Neuronal stem cell (in vitro differentiated cells): ENCODE measurements at regions not wholly inside any gene's neighbourhood (a gene's known extent, or its start where the extent isn't known, plus 50 kb on each side); places are given as distances from the start of the nearest gene placed in this dataset.

Experiments
- DNase-seq: peaks from one replicate; pipeline ENCODE4 v3.0.0-alpha.2; 2013; ENCODE audit warnings: low spot score
- H2AFZ ChIP-seq: one replicate; pipeline ENCODE4 v1.6.1; 2013; ENCODE audit warnings: mild to moderate bottlenecking, low read length, inconsistent platforms
- H2AK5ac ChIP-seq: 2 replicates; pipeline ENCODE4 v1.6.1; 2013; ENCODE audit warnings: low read depth, mild to moderate bottlenecking, inconsistent platforms, low read length, moderate library complexity, mixed read lengths
- H2BK120ac ChIP-seq: 2 replicates; pipeline ENCODE4 v1.6.1; 2013; ENCODE audit warnings: low read depth, mild to moderate bottlenecking, inconsistent platforms, low read length, moderate library complexity, mixed read lengths
- H2BK12ac ChIP-seq: one replicate; pipeline ENCODE4 v1.6.1; 2013; ENCODE audit warnings: low read length, inconsistent platforms
- H2BK15ac ChIP-seq: 2 replicates; pipeline ENCODE4 v1.6.1; 2013; ENCODE audit warnings: mild to moderate bottlenecking, low read length, inconsistent platforms, mixed read lengths
- H2BK5ac ChIP-seq: one replicate; pipeline ENCODE4 v1.6.1; 2013; ENCODE audit warnings: inconsistent platforms, mild to moderate bottlenecking, low read length, moderate library complexity
- H3K14ac ChIP-seq: one replicate; pipeline ENCODE4 v1.6.1; 2013; ENCODE audit warnings: low read length, inconsistent platforms
- H3K18ac ChIP-seq: 2 replicates; pipeline ENCODE4 v1.6.1; 2013; ENCODE audit warnings: low read length, inconsistent platforms
- H3K23ac ChIP-seq: 2 replicates; pipeline ENCODE4 v1.6.1; 2013; ENCODE audit warnings: low read depth, mild to moderate bottlenecking, mixed read lengths, low read length, inconsistent platforms; ENCODE audit not compliant: poor library complexity
- H3K27ac ChIP-seq: replicated peaks from 3 replicates; pipeline ENCODE4 v1.5.1; 2013; ENCODE audit warnings: low read length, inconsistent platforms
- H3K27me3 ChIP-seq, 3 experiments: 2 replicates each; pipeline ENCODE4 v1.6.1; 2013; ENCODE audit warnings: low read length in 3 of 3, mild to moderate bottlenecking in 2 of 3, inconsistent platforms in 1 of 3, low read depth in 1 of 3, mixed read lengths in 1 of 3, moderate library complexity in 1 of 3; ENCODE audit not compliant: control insufficient read depth in 3 of 3, insufficient read depth in 3 of 3
- H3K36me3 ChIP-seq, 2 donors: replicated peaks in 1 of 2; 2 replicates each; pipeline ENCODE4 v1.6.1; 2013; ENCODE audit warnings: low read length in 2 of 2; ENCODE audit not compliant: control insufficient read depth in 2 of 2, insufficient read depth in 2 of 2
- H3K4ac ChIP-seq: 2 replicates; pipeline ENCODE4 v1.6.1; 2013; ENCODE audit warnings: inconsistent platforms, mild to moderate bottlenecking, low read length, moderate library complexity
- H3K4me1 ChIP-seq, 2 donors: 1 replicate in 1 of 2; 2 replicates in 1 of 2; pipeline ENCODE4 v1.6.1; 2013; ENCODE audit warnings: low read length in 2 of 2, low read depth in 1 of 2; ENCODE audit not compliant: control insufficient read depth in 2 of 2, insufficient read depth in 1 of 2
- H3K4me2 ChIP-seq: one replicate; pipeline ENCODE4 v1.6.1; 2013; ENCODE audit warnings: mild to moderate bottlenecking, low read length, inconsistent platforms; ENCODE audit not compliant: insufficient read depth, poor library complexity, severe bottlenecking
- H3K4me3 ChIP-seq, 2 donors: 2 replicates each; pipeline ENCODE4 v1.5.1; 2013; ENCODE audit warnings: low read length in 2 of 2, mild to moderate bottlenecking in 2 of 2, inconsistent platforms in 1 of 2, moderate library complexity in 1 of 2
- H3K79me1 ChIP-seq: one replicate; pipeline ENCODE4 v1.6.1; 2013; ENCODE audit warnings: low read depth, mild to moderate bottlenecking, inconsistent platforms, low read length, moderate library complexity
- H3K9ac ChIP-seq: one replicate; pipeline ENCODE4 v1.6.1; 2013; ENCODE audit warnings: mild to moderate bottlenecking, low read depth, low read length, inconsistent platforms; ENCODE audit not compliant: poor library complexity
- H3K9me3 ChIP-seq, 2 donors: replicated peaks in 1 of 2; 2 replicates each; pipeline versions ENCODE3 to v1.6.1; 2013; ENCODE audit warnings: low read length in 2 of 2, mild to moderate bottlenecking in 2 of 2, inconsistent platforms in 1 of 2, low read depth in 1 of 2, mixed read lengths in 1 of 2, moderate library complexity in 1 of 2; ENCODE audit not compliant: control insufficient read depth in 2 of 2, insufficient read depth in 1 of 2
- H4K8ac ChIP-seq: one replicate; pipeline ENCODE4 v1.6.1; 2013; ENCODE audit warnings: low read depth, mild to moderate bottlenecking, inconsistent platforms, low read length, moderate library complexity
- H4K91ac ChIP-seq: one replicate; pipeline ENCODE4 v1.6.1; 2013; ENCODE audit warnings: low read length, low read depth, mild to moderate bottlenecking, inconsistent platforms; ENCODE audit not compliant: poor library complexity
- WGBS, 2 donors: extraction: QIAGEN DNeasy Blood & Tissue Kit; methylation state at CpG; one replicate each; pipeline ENCODE4 v1.1.7; 2013; ENCODE audit warnings: missing lambda C conversion rate in 2 of 2, mixed read lengths in 1 of 2; ENCODE audit not compliant: insufficient read length in 2 of 2, insufficient replicate concordance in 1 of 2; ENCODE audit errors: extremely low coverage in 2 of 2; 5-methylcytosine and 5-hydroxymethylcytosine counted together

GRCh38 chr5:19210886-19211285, 777.1 kb downstream of the CDH18 start:
- Histone ChIP-seq H3K4me2 (no peak overlapping the region), H3K23ac (no peak overlapping the region), H2AK5ac (no peak overlapping the region), H2AFZ (no peak overlapping the region), H3K4ac (no peak overlapping the region), H2BK12ac (no peak overlapping the region), H3K79me1 (no peaks in the 10 kb centered on the region), H2BK15ac (no peak overlapping the region), H3K9ac (no peak overlapping the region), H3K27ac (no peak overlapping the region), H3K36me3 (no peaks in the 10 kb centered on the region), H3K4me3 (no peak overlapping the region), H2BK5ac (no peak overlapping the region), H4K91ac (no peak overlapping the region), H3K18ac (no peak overlapping the region), H3K4me1 (no peaks in the 10 kb centered on the region), H2BK120ac (no peak overlapping the region), H4K8ac (no peak overlapping the region), H3K9me3 (no peaks in the 10 kb centered on the region), H3K27me3 (no peaks in the 10 kb centered on the region), H3K14ac (no peak overlapping the region)
- WGBS, 2 donors = no CpG with 5 or more reads among the region's 1 CpG
- no peak for DNase-seq

GRCh38 chr5:19229179-19229835, 758.7 kb downstream of the CDH18 start:
- Histone ChIP-seq H3K4ac (no peak overlapping the region), H2AK5ac (no peak overlapping the region), H3K9me3 (no peaks in the 10 kb centered on the region), H4K91ac (no peak overlapping the region), H3K9ac (no peak overlapping the region), H2AFZ (no peak overlapping the region), H2BK15ac (no peak overlapping the region), H3K14ac (no peak overlapping the region), H3K4me2 (no peak overlapping the region), H3K18ac (no peak overlapping the region), H3K4me1 (no peaks in the 10 kb centered on the region), H4K8ac (no peak overlapping the region), H3K23ac (no peak overlapping the region), H2BK12ac (no peak overlapping the region), H2BK5ac (no peak overlapping the region), H3K36me3 (no peaks in the 10 kb centered on the region), H3K27ac (no peak overlapping the region), H3K4me3 (no peak overlapping the region), H3K27me3 (no peaks in the 10 kb centered on the region), H2BK120ac (no peak overlapping the region), H3K79me1 (no peaks in the 10 kb centered on the region)
- no peak for DNase-seq
- no CpG with 5 or more reads among the region's 3 CpGs for WGBS, 2 donors

DNA sequence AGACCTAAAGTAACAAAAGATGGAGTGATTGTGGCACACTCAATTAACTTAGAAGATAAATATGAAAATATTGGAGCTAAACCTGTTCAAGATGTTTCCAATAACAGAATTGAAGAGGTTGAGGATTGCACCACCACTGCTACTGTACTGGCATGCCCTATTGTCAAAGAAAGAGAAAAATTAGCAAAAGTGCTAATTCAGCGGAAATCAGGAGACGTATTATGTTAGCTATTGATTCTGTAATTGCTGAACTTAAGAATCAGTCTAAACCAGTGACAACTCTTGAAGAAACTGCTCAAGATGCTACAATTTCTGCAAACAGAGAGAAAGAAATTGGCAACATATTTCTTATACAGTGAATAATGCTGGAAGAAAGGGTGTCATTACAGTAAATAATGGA, 754.4 kb downstream of the CDH18 start:
- Histone ChIP-seq H2AFZ (no peak overlapping the region), H3K4ac (no peak overlapping the region), H4K91ac (no peak overlapping the region), H3K4me3 (no peak overlapping the region), H3K23ac (no peak overlapping the region), H3K18ac (no peak overlapping the region), H4K8ac (no peak overlapping the region), H2BK5ac (no peak overlapping the region), H2BK120ac (no peak overlapping the region), H3K9me3 (no peaks in the 10 kb centered on the region), H2BK15ac (no peak overlapping the region), H3K4me2 (no peak overlapping the region), H2AK5ac (no peak overlapping the region), H3K4me1 (no peaks in the 10 kb centered on the region), H2BK12ac (no peak overlapping the region), H3K9ac (no peak overlapping the region), H3K36me3 (no peaks in the 10 kb centered on the region), H3K79me1 (no peaks in the 10 kb centered on the region), H3K27me3 (no peaks in the 10 kb centered on the region), H3K27ac (no peak overlapping the region), H3K14ac (no peak overlapping the region)
- WGBS, 2 donors = no CpG with 5 or more reads among the region's 2 CpGs
- no peak for DNase-seq

DNA sequence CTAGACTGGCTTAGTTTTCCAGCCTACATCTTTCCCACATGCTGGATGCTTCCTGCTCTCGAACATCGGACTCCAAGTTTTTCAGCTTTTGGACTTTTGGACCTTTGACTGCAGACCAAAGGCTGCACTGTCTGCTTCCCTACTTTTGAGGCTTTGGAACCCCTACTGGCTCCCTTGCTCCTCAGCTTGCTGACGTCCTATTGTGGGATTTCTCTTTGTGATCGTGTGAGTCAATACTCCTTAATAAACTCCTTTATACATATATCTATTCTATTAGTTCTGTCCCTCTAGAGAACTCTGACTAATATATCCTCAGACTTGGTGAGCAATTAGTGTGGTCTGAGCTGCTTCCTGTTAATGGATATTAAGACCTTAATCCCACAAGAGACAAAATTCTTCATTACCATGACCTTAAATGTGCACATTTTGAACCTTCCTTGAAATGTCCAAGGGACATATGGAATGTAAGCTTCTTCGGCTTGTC, 752.9 kb downstream of the CDH18 start:
- Histone ChIP-seq H3K4me1 (no peaks in the 10 kb centered on the region), H3K23ac (no peak overlapping the region), H3K4ac (no peak overlapping the region), H4K8ac (no peak overlapping the region), H2BK12ac (no peak overlapping the region), H2AK5ac (no peak overlapping the region), H3K14ac (no peak overlapping the region), H3K27me3 (no peaks in the 10 kb centered on the region), H3K79me1 (no peaks in the 10 kb centered on the region), H3K18ac (no peak overlapping the region), H2BK5ac (no peak overlapping the region), H3K9me3 (no peaks in the 10 kb centered on the region), H3K4me3 (no peak overlapping the region), H3K36me3 (no peaks in the 10 kb centered on the region), H4K91ac (no peak overlapping the region), H3K27ac (no peak overlapping the region), H2BK120ac (no peak overlapping the region), H3K4me2 (no peak overlapping the region), H3K9ac (no peak overlapping the region), H2BK15ac (no peak overlapping the region), H2AFZ (no peak overlapping the region)
- WGBS, 2 donors = no CpG with 5 or more reads among the region's 5 CpGs
- no peak for DNase-seq
